ENCODE measurements at regions not wholly inside any gene's neighbourhood (a gene's known extent, or its start where the extent isn't known, plus 50 kb on each side); places are given as distances from the start of the nearest gene placed in this dataset.

- Histone ChIP-seq H3K27me3 (no peaks in the 10 kb centered on the region), H3K4me3 (no peak overlapping the region), H3K36me3 (no peaks in the 10 kb centered on the region), H3K4me1 (no peaks in the 10 kb centered on the region), H3K9me3 (no peaks in the 10 kb centered on the region), H3K27ac (no peak overlapping the region)
- TF ChIP-seq POLR2A (IDR thresholded peaks at IDR 0.05), result no peak
- TF ChIP-seq, protein P1, sequence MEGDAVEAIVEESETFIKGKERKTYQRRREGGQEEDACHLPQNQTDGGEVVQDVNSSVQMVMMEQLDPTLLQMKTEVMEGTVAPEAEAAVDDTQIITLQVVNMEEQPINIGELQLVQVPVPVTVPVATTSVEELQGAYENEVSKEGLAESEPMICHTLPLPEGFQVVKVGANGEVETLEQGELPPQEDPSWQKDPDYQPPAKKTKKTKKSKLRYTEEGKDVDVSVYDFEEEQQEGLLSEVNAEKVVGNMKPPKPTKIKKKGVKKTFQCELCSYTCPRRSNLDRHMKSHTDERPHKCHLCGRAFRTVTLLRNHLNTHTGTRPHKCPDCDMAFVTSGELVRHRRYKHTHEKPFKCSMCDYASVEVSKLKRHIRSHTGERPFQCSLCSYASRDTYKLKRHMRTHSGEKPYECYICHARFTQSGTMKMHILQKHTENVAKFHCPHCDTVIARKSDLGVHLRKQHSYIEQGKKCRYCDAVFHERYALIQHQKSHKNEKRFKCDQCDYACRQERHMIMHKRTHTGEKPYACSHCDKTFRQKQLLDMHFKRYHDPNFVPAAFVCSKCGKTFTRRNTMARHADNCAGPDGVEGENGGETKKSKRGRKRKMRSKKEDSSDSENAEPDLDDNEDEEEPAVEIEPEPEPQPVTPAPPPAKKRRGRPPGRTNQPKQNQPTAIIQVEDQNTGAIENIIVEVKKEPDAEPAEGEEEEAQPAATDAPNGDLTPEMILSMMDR (IDR thresholded peaks at IDR 0.05), result no peak
- no peak for DNase-seq
Measured at GRCh38 chr12:126362964-126363363, 1297.7 kb downstream of the AACS start.

- Histone ChIP-seq H3K27ac (no peak overlapping the region), H3K27me3 (no peaks in the 10 kb centered on the region), H3K36me3 (no peaks in the 10 kb centered on the region), H3K9me3 (no peaks in the 10 kb centered on the region), H3K4me1 (no peaks in the 10 kb centered on the region), H3K4me3 (no peak overlapping the region)
- DNase-seq, result no peak
- TF ChIP-seq, protein P1 (IDR thresholded peaks at IDR 0.05), result no peak
- no peak for TF ChIP-seq POLR2A (IDR thresholded peaks at IDR 0.05)
Measured at GRCh38 chr12:126369487-126370463, 1304.5 kb downstream of the AACS start.

DNA sequence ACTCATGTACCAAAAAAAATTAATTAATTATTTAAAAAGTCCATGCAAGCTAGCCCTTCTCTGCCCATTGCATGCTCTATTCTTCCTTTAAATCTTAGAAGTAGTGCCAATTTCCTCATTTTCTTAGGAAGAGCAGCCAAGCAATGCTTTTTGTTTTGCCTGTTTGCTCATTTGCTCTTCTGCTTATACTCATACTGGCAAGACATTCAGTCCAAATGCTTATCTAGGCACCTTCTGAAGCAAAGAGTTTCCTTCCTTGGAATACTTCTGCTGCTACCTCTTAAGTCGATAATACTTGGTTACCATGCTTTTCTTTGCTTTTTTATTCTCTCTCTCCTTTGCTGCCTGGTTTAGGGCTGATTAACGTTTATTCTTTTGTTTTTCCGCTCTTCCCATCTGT lies 1318.3 kb downstream of the AACS start:
- H3K36me3 ChIP-seq, result no peaks in the 10 kb centered on the region
- H3K27me3 ChIP-seq, result no peaks in the 10 kb centered on the region
- no peak for DNase-seq
- H3K4me3 ChIP-seq, result no peak overlapping the region
- TF ChIP-seq POLR2A (IDR thresholded peaks at IDR 0.05), result no peak
- TF ChIP-seq, protein P1 (IDR thresholded peaks at IDR 0.05), result no peak
- no peaks in the 10 kb centered on the region for H3K9me3 ChIP-seq
- H3K27ac ChIP-seq, result no peak overlapping the region
- no peaks in the 10 kb centered on the region for H3K4me1 ChIP-seq

- Histone ChIP-seq H3K4me3 (no peak overlapping the region), H3K27ac (no peak overlapping the region), H3K9me3 (no peaks in the 10 kb centered on the region), H3K27me3 (no peaks in the 10 kb centered on the region), H3K4me1 (no peaks in the 10 kb centered on the region), H3K36me3 (no peaks in the 10 kb centered on the region)
- no peak for DNase-seq
- TF ChIP-seq POLR2A (IDR thresholded peaks at IDR 0.05), result no peak
- TF ChIP-seq, protein P1 (IDR thresholded peaks at IDR 0.05), result no peak
Measured at GRCh38 chr12:126384026-126384564, 1318.9 kb downstream of the AACS start.

- Histone ChIP-seq H3K9me3 (no peaks in the 10 kb centered on the region), H3K27me3 (no peaks in the 10 kb centered on the region), H3K36me3 (no peaks in the 10 kb centered on the region), H3K4me3 (no peak overlapping the region), H3K27ac (no peak overlapping the region), H3K4me1 (no peaks in the 10 kb centered on the region)
- TF ChIP-seq, protein P1 (IDR thresholded peaks at IDR 0.05), result no peak
- TF ChIP-seq POLR2A (IDR thresholded peaks at IDR 0.05), result no peak
- no peak for DNase-seq
Measured at GRCh38 chr12:126385785-126386184, 1320.5 kb downstream of the AACS start.
